HG02970 (cell line): ENCODE measurements at regions not wholly inside any gene's neighbourhood (a gene's known extent, or its start where the extent isn't known, plus 50 kb on each side); places are given as distances from the start of the nearest gene placed in this dataset.

Experiments
- ATAC-seq: cut with Tn5 transposase; IDR thresholded peaks from one replicate; pipeline ENCODE4 v1.9.1; 2021; ENCODE audit warnings: mild to moderate bottlenecking, moderate library complexity, moderate number of reproducible peaks; ENCODE audit not compliant: unreplicated experiment, low FRiP score

- no peak for ATAC-seq
These were observed 91.3 kb upstream of the STEAP1B start for GRCh38 chr7:22591271-22591670.

- ATAC-seq = no peak
These were observed 89.7 kb upstream of the STEAP1B start for GRCh38 chr7:22589641-22590201.

DNA sequence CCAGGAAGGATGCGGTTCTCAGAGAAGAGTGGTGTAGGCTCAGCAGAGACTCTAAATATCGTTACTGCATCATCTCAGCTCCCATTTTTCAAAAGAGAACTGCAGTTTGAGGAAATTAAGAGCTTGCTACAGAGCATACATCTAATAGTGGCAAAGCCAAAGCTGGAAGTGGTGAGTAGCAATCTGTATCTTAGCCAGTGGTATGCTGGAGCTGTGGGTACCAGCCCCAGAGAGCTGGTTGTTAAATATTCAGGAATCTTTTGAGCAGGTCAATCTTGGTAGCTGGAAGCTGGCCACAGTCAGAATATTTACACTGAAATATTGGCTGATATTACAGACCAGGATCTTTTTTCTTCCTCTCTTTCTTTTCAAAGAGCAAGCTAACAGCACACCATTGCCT lies 88.4 kb upstream of the STEAP1B start:
- ATAC-seq = no peak

DNA sequence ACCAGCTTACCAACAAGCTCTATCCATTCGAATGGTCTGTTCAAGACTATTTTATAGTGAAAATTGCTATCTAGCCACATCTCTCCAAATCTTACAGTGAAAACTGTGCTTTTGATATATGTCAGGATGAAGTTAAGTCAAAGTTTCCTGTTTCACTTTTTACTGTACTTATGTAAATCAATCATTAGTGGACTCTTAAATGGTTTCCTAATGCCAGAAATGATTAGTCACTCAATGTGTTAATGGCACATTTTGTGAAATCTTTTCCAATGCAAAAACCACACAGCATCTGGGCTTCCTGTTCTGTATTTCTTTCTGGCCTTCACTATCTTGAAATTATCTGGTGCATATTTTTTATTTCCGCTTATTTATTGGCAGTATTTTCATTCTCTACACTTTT lies 87.3 kb upstream of the STEAP1B start:
- no peak for ATAC-seq

DNA sequence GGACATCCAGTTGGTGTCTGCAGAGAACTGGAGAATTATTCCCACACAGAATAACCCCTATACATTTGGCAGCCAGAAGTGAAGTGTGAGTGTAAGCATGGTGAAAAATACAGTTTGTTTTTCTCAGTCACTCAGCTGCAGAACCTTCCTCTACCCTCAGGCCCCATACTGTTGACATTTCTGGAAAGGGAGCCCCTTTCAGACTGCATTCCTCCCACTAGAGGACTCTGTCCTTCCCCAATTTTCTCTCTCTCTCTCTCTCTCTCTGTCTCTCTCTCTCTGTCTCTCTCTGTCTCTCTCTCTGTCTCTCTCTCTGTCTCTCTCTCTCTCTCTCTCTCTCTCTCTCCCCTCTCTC lies 86.8 kb upstream of the STEAP1B start:
- no peak for ATAC-seq

DNA sequence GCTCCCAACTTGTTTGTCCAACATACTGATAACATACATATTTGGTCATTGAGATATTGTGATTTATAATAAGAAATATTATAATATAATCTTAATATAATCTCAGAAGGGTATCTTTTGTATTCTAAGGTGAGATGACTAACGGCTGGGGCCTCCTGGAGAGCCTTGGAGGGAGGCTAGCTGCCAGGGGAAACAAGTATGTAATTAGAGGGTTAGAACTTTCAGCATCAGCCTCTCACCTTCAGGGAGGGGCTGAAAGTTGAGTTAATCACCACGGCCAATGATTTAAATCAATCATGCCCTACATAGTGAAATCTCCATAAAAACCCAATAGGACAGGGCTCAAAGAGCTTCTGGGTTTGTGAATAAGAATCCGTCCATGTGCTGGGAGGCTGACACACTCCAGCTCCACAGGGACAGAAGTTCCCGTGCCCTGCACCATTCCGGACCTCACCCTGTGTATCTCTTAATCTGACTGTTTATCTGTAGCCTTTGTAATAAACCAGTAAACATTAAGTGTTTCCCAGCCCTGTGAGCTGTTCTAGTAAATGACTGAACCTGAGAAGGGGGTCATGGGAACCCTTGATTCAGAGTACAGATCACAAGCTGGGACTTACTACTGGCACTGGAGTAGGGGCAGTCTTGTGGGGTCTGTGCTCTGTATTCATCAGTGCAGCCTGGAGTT lies 86.3 kb upstream of the STEAP1B start:
- ATAC-seq = no peak

DNA sequence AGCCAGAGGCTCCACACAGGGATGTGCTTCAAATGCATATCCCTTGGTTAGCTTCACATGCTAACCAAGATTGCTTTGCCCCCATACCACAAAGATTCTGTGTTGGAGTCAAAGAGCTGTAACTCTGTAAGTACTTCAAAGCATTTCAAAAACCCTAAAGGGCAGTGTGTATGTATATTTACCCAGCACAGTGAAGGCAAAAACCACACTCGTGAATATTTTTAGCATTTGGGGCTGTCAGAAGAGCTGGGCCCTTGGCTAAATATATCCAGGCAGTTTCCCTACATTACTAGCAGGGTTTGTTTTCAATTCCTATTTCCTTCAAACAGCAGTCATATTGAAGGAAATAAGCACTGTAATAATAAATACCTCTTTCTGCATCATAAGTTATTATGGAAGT lies 84.2 kb upstream of the STEAP1B start:
- ATAC-seq = no peak

DNA sequence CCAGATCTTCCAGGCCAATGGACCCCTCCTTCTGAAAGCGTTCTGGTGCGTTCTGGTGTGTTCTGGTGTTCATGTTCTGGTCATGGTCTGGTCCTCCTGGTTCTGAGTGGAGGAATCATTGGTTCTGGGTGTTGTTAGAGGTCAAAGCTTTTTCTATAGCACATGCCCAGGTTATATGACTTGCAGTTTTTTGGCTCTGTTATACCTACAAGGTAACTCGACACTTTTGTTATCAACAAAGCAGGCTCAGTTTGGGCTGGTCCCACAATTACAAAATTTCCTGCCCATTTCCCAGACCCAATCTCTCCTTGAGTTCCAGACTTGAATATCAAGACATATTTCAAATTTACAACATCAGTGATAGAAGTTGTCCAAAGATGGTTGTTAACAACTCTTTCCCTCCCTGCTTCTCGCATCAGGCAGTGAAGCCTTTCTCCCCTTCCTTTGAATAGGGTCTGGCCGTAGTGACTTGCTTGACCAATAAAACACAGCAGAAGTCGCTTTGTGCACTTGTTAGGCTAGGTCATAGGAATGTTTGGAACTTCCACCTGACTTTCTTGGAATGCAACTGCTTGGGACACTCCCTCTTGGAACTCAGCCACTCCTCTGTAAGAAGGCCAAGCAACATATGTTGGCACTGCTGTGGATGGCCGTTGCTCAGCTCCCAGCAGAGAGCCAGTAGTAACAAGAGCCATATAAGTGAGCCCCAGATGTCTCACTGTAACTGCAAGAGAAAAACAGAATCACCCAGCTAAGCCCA lies 83.1 kb upstream of the STEAP1B start:
- no peak for ATAC-seq

GRCh38 chr7:22581099-22581498 lies 81.1 kb upstream of the STEAP1B start:
- ATAC-seq = no peak

DNA sequence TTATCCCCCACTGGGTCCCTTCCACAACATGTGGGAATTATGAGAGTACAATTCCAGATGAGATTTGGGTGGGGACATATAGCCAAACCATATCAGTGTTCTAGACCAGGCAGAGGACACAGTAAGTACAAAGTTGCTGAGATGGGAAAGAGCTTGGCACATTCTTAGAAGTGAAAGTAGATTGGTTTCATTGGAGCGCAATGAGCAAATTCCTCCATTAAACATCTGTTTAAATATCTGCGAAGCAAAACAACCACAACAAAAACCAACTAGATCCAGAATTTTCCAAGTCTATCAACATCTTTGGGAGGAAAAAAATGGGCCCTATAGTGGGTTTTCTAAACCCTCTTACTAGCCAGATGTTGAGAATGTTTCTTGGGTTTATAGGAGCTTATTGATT lies 80.0 kb upstream of the STEAP1B start:
- no peak for ATAC-seq

DNA sequence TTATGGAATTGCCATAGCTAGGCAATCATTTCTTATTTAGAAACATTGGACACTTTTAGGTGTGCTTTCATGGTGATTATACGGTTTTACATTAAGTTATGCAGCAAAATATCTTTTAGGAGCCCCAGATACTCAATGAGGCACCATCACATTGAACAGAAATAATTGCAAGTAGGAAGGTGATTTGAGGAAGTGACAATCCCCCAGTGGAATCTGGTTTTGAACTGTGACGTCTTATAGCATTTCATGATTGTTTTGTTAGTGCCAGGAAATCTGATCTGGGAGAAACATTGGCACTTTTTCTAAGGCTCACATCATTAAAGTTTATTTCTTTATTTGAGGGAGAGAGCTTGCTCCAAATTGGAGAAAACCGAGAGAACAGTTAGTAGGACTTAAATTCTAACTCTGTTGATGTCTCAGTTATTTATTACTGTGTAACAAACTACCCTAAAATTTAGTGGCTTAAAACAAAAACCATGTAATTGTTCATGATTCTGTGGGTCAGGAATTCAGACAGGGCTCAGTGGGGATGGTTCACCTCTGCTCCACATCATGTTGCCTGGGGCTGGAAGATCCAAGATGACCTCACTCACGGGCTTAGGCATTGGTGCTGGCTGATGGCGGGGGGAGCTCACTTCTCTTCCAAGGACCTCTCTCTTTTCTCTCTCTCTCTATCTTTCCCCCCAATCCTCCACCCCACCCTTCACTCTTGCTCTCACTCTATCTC lies 78.2 kb upstream of the STEAP1B start:
- ATAC-seq = no peak

GRCh38 chr7:22577470-22578001 lies 77.5 kb upstream of the STEAP1B start:
- no peak for ATAC-seq

DNA sequence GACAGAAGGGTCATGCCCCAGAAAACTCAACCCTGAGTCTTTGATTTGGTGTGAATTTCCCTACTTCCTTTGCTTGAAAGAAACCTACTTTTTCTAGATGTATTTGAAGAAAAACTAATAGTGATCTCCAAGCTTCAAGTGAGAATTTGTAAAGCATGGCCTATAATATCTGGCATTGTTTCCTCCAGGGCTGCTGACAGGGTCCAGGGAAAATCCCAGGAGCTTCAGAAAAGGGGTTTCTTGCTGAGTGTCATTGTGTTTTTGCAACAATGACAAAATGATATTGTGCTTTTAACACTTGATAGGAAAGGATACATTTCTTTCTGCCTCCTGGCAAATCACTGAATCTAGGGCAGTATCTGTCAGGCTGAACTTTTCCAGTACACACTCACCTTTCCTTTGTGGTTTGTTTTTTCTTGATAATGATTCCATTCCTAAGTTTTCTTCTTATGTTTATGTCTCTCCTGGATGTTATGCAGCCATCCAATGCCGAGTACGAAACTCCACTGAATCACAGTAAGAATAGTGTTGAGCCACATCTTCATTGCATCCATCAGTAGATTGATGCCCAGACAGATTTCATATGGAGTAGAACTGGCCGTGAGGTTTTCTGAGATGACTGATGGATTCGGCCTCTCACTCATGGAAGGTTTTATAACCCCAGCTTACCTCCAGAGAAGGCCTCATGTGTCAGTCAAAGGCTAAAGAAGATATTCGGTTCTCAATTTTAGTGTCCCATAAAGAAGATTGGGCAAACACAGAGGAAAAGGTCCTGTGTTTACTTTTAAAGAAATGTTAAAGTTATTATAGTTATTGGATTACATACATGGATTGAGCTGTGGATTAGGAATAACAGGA lies 76.9 kb upstream of the STEAP1B start:
- no peak for ATAC-seq

GRCh38 chr7:22574754-22575520 lies 74.9 kb upstream of the STEAP1B start:
- no peak for ATAC-seq

DNA sequence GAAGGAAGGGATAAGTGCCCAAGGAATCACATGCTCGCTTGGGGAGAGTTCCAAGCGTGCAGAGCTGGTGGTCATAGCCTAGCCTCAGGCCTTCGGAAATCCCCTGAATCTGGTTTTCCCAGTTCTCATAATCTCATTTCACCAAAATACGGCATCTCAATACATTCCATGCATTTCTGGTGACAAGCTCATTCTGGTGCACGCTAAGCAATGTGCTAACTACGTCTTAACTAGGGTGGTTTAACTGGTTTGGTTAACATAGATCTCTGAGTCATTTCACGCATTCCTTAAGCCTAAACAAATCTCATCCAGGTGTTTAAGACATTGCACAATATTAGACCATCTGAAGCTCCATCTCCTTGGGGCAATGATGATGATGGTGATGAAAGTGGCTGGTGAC lies 72.9 kb upstream of the STEAP1B start:
- ATAC-seq = no peak

- no peak for ATAC-seq
These were observed 72.3 kb upstream of the STEAP1B start for GRCh38 chr7:22572292-22572691.

DNA sequence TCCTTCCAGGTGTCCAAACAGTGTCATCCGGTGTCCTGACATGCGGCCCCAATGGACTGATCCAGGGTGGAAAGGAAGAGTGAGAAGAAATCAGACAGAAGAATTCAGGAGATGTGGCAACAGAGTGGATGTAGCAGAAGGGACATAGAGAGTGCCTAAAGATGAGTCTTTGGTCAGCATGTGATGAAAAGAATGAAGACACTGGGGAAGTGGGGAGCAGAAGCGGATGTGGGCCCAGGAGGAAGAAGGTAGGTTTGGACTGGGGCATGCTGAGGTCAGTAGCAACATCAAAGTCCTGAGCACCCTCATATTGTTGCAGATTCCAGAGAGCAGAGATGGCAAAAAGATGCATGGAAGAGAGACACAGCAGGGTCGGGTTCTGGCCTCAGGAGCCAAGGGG lies 71.8 kb upstream of the STEAP1B start:
- no peak for ATAC-seq

- no peak for ATAC-seq
These were observed 69.8 kb upstream of the STEAP1B start for GRCh38 chr7:22569586-22570321.

GRCh38 chr7:22566592-22566991 lies 66.6 kb upstream of the STEAP1B start:
- no peak for ATAC-seq
